ENCODE measurements at regions not wholly inside any gene's neighbourhood (a gene's known extent, or its start where the extent isn't known, plus 50 kb on each side); places are given as distances from the start of the nearest gene placed in this dataset.

- TF ChIP-seq CTCF (IDR thresholded peaks at IDR 0.05; ENCODE audit: unreplicated experiment) = no peak
- DNase-seq (ENCODE audit: unreplicated experiment) = peak; percentile 14
- Mint-ChIP-seq H3K36me3 (ENCODE audit: insufficient read depth, unreplicated experiment) (no peaks in the 10 kb centered on the region), H3K9me3 (ENCODE audit: unreplicated experiment) (no peaks in the 10 kb centered on the region), H3K27ac (ENCODE audit: low read depth, unreplicated experiment) (no peak overlapping the region), H3K4me1 (ENCODE audit: insufficient read depth, unreplicated experiment) (peaks cover 10% of the 10 kb centered on the region), H3K27me3 (ENCODE audit: insufficient read depth, unreplicated experiment) (peaks cover 11% of the 10 kb centered on the region), H3K4me3 (ENCODE audit: unreplicated experiment) (no peak overlapping the region)
- intact Hi-C loops (cut with micrococcal nuclease) = no loop called here
- ChIA-PET CTCF (interaction anchor here (0.6 kb wide), 1 partner anchor 81 kb away, joined by 3 read pairs; no protein-coding TSS in a partner anchor), POLR2A (no interaction called here)
- no TSS peak for BruUV-seq (replicated peaks)
Measured at GRCh38 chr2:19754907-19755306, 146.9 kb downstream of the TTC32 start.

- intact Hi-C loops (cut with micrococcal nuclease) = no loop called here
- Mint-ChIP-seq H3K9me3 (ENCODE audit: unreplicated experiment) (no peaks in the 10 kb centered on the region), H3K4me3 (ENCODE audit: unreplicated experiment) (no peak overlapping the region), H3K27ac (ENCODE audit: low read depth, unreplicated experiment) (no peak overlapping the region), H3K36me3 (ENCODE audit: insufficient read depth, unreplicated experiment) (no peaks in the 10 kb centered on the region), H3K27me3 (ENCODE audit: insufficient read depth, unreplicated experiment) (peaks cover 11% of the 10 kb centered on the region), H3K4me1 (ENCODE audit: insufficient read depth, unreplicated experiment) (peaks cover 10% of the 10 kb centered on the region)
- ChIA-PET CTCF (no interaction called here), POLR2A (no interaction called here)
- BruUV-seq (replicated peaks) = no TSS peak
- DNase-seq (ENCODE audit: unreplicated experiment) = peak; percentile 16
- TF ChIP-seq CTCF (IDR thresholded peaks at IDR 0.05; ENCODE audit: unreplicated experiment) = no peak
Measured at GRCh38 chr2:19753818-19754217, 148.0 kb downstream of the TTC32 start.

GRCh38 chr2:19753314-19753713 is 148.5 kb downstream of the TTC32 start:
- H3K36me3 Mint-ChIP-seq (ENCODE audit: insufficient read depth, unreplicated experiment) = no peaks in the 10 kb centered on the region
- DNase-seq (ENCODE audit: unreplicated experiment) = no peak
- H3K27me3 Mint-ChIP-seq (ENCODE audit: insufficient read depth, unreplicated experiment) = peaks cover 11% of the 10 kb centered on the region
- no peaks in the 10 kb centered on the region for H3K9me3 Mint-ChIP-seq (ENCODE audit: unreplicated experiment)
- peaks cover 10% of the 10 kb centered on the region for H3K4me1 Mint-ChIP-seq (ENCODE audit: insufficient read depth, unreplicated experiment)
- H3K4me3 Mint-ChIP-seq (ENCODE audit: unreplicated experiment) = no peak overlapping the region
- intact Hi-C loops (cut with micrococcal nuclease) = no loop called here
- POLR2A ChIA-PET = no interaction called here
- BruUV-seq (replicated peaks) = no TSS peak
- CTCF ChIA-PET = no interaction called here
- no peak overlapping the region for H3K27ac Mint-ChIP-seq (ENCODE audit: low read depth, unreplicated experiment)
- TF ChIP-seq CTCF (IDR thresholded peaks at IDR 0.05; ENCODE audit: unreplicated experiment) = no peak

- no peak for TF ChIP-seq CTCF (IDR thresholded peaks at IDR 0.05; ENCODE audit: unreplicated experiment)
- Mint-ChIP-seq H3K9me3 (ENCODE audit: unreplicated experiment) (no peaks in the 10 kb centered on the region), H3K36me3 (ENCODE audit: insufficient read depth, unreplicated experiment) (no peaks in the 10 kb centered on the region), H3K4me1 (ENCODE audit: insufficient read depth, unreplicated experiment) (peaks cover 10% of the 10 kb centered on the region), H3K27ac (ENCODE audit: low read depth, unreplicated experiment) (no peak overlapping the region), H3K4me3 (ENCODE audit: unreplicated experiment) (no peak overlapping the region), H3K27me3 (ENCODE audit: insufficient read depth, unreplicated experiment) (peaks cover 11% of the 10 kb centered on the region)
- POLR2A ChIA-PET = no interaction called here
- CTCF ChIA-PET = no interaction called here
- intact Hi-C loops (cut with micrococcal nuclease) = no loop called here
- no TSS peak for BruUV-seq (replicated peaks)
- DNase-seq (ENCODE audit: unreplicated experiment) = no peak
Measured at GRCh38 chr2:19752500-19752899, 149.3 kb downstream of the TTC32 start.
